ENCODE measurements at regions not wholly inside any gene's neighbourhood (a gene's known extent, or its start where the extent isn't known, plus 50 kb on each side); places are given as distances from the start of the nearest gene placed in this dataset.

- no peak for TF ChIP-seq CTCF (IDR thresholded peaks at IDR 0.05; ENCODE audit: low read depth, low read length)
- no peak for DNase-seq (ENCODE audit: low read depth in 2 of 2)
- H3K4me3 ChIP-seq (replicated peaks in 1 of 2; ENCODE audit: low read depth in 2 of 2, low read length in 2 of 2) = no peak overlapping the region
Measured at GRCh38 chrX:69309074-69309792, 144.0 kb upstream of the PJA1 start.

- TF ChIP-seq CTCF (IDR thresholded peaks at IDR 0.05; ENCODE audit: low read depth, low read length) = no peak
- no peak overlapping the region for H3K4me3 ChIP-seq (replicated peaks in 1 of 2; ENCODE audit: low read depth in 2 of 2, low read length in 2 of 2)
- DNase-seq (ENCODE audit: low read depth in 2 of 2) = no peak
Measured at GRCh38 chrX:69307756-69308155, 142.5 kb upstream of the PJA1 start.

GRCh38 chrX:69307029-69307428 lies 141.8 kb upstream of the PJA1 start:
- TF ChIP-seq CTCF (IDR thresholded peaks at IDR 0.05; ENCODE audit: low read depth, low read length) = no peak
- no peak for DNase-seq (ENCODE audit: low read depth in 2 of 2)
- no peak overlapping the region for H3K4me3 ChIP-seq (replicated peaks in 1 of 2; ENCODE audit: low read depth in 2 of 2, low read length in 2 of 2)

GRCh38 chrX:69306063-69306404 lies 140.8 kb upstream of the PJA1 start:
- TF ChIP-seq CTCF (IDR thresholded peaks at IDR 0.05; ENCODE audit: low read depth, low read length) = no peak
- DNase-seq (ENCODE audit: low read depth in 2 of 2) = no peak
- H3K4me3 ChIP-seq (replicated peaks in 1 of 2; ENCODE audit: low read depth in 2 of 2, low read length in 2 of 2) = no peak overlapping the region

GRCh38 chrX:69305333-69306062 lies 140.2 kb upstream of the PJA1 start:
- H3K4me3 ChIP-seq (replicated peaks in 1 of 2; ENCODE audit: low read depth in 2 of 2, low read length in 2 of 2) = no peak overlapping the region
- DNase-seq (ENCODE audit: low read depth in 2 of 2) = no peak
- no peak for TF ChIP-seq CTCF (IDR thresholded peaks at IDR 0.05; ENCODE audit: low read depth, low read length)

GRCh38 chrX:69303231-69303630 lies 138.0 kb upstream of the PJA1 start:
- TF ChIP-seq CTCF (IDR thresholded peaks at IDR 0.05; ENCODE audit: low read depth, low read length) = no peak
- H3K4me3 ChIP-seq (replicated peaks in 1 of 2; ENCODE audit: low read depth in 2 of 2, low read length in 2 of 2) = no peak overlapping the region
- peak in 1 of 2 donors; percentile 0 for DNase-seq (ENCODE audit: low read depth in 2 of 2)
